HFFc6 (cell line): ENCODE measurements at regions not wholly inside any gene's neighbourhood (a gene's known extent, or its start where the extent isn't known, plus 50 kb on each side); places are given as distances from the start of the nearest gene placed in this dataset.

ENCODE experiments used
- DNase-seq: peaks from one replicate; pipeline ENCODE4 v3.0.0-alpha.2; 2018
- H3K27ac Mint-ChIP-seq: 2 replicates; pipeline ENCODE4 v1.8.0; 2020; ENCODE audit warnings: mild to moderate bottlenecking, mixed read lengths
- H3K27me3 Mint-ChIP-seq: 2 replicates; pipeline ENCODE4 v1.8.0; 2021; ENCODE audit warnings: mild to moderate bottlenecking, moderate library complexity, mixed read lengths; ENCODE audit not compliant: insufficient read depth
- H3K36me3 Mint-ChIP-seq: 2 replicates; pipeline ENCODE4 v1.8.0; 2021; ENCODE audit warnings: low read depth, mixed read lengths
- H3K4me1 Mint-ChIP-seq: 2 replicates; pipeline ENCODE4 v1.8.0; 2020; ENCODE audit warnings: low read depth, mixed read lengths
- H3K4me3 Mint-ChIP-seq: 2 replicates; pipeline ENCODE4 v1.8.0; 2020; ENCODE audit warnings: mild to moderate bottlenecking, moderate library complexity, mixed read lengths
- H3K9me3 Mint-ChIP-seq: 2 replicates; pipeline ENCODE4 v1.8.0; 2020; ENCODE audit warnings: mild to moderate bottlenecking, mixed read lengths
- CTCF ChIP-seq: fragments of 200-600 bp; sonication (generic); IDR thresholded peaks from 2 replicates; pipeline ENCODE4 v1.5.0; 2021; ENCODE audit warnings: antibody characterized with exemption, mild to moderate bottlenecking

GRCh38 chr22:44599084-44599483 is 101.1 kb upstream of the RTL6 start:
- no peak for DNase-seq

GRCh38 chr22:44597616-44598015 is 99.6 kb upstream of the RTL6 start:
- Mint-ChIP-seq H3K36me3 (no peaks in the 10 kb centered on the region), H3K27ac (no peak overlapping the region), H3K9me3 (no peaks in the 10 kb centered on the region), H3K27me3 (peaks cover 32% of the 10 kb centered on the region), H3K4me3 (no peak overlapping the region), H3K4me1 (peaks cover 5% of the 10 kb centered on the region; the same call in 1 of the 2 replicates)
- DNase-seq: peak; percentile 2
- no peak for TF ChIP-seq CTCF

More at GRCh38 chr22:44599084-44599483, 101.1 kb upstream of the RTL6 start:
- no peak for TF ChIP-seq CTCF
- H3K36me3 Mint-ChIP-seq: no peaks in the 10 kb centered on the region
- no peak overlapping the region for H3K27ac Mint-ChIP-seq
- H3K9me3 Mint-ChIP-seq: no peaks in the 10 kb centered on the region
- H3K4me1 Mint-ChIP-seq: peaks cover 5% of the 10 kb centered on the region; the same call in 1 of the 2 replicates
- H3K4me3 Mint-ChIP-seq: no peak overlapping the region
- H3K27me3 Mint-ChIP-seq: peaks cover 28% of the 10 kb centered on the region

- H3K27me3 Mint-ChIP-seq: peaks cover 41% of the 10 kb centered on the region
- H3K4me1 Mint-ChIP-seq: peaks cover 5% of the 10 kb centered on the region; the same call in 1 of the 2 replicates
- TF ChIP-seq CTCF: no peak
- no peak for DNase-seq
- H3K27ac Mint-ChIP-seq: no peak overlapping the region
- no peaks in the 10 kb centered on the region for H3K36me3 Mint-ChIP-seq
- no peaks in the 10 kb centered on the region for H3K9me3 Mint-ChIP-seq
- no peak overlapping the region for H3K4me3 Mint-ChIP-seq
These were observed 98.5 kb upstream of the RTL6 start for GRCh38 chr22:44596396-44597125.

GRCh38 chr22:44595841-44596341 is 97.9 kb upstream of the RTL6 start:
- H3K27me3 Mint-ChIP-seq: peaks cover 41% of the 10 kb centered on the region
- peaks cover 5% of the 10 kb centered on the region; the same call in 1 of the 2 replicates for H3K4me1 Mint-ChIP-seq
- H3K36me3 Mint-ChIP-seq: no peaks in the 10 kb centered on the region
- H3K27ac Mint-ChIP-seq: no peak overlapping the region
- TF ChIP-seq CTCF: no peak
- no peak overlapping the region for H3K4me3 Mint-ChIP-seq
- no peaks in the 10 kb centered on the region for H3K9me3 Mint-ChIP-seq
- no peak for DNase-seq

GRCh38 chr22:44594951-44595350 is 96.9 kb upstream of the RTL6 start:
- Mint-ChIP-seq H3K27me3 (peaks cover 43% of the 10 kb centered on the region), H3K4me3 (no peak overlapping the region), H3K4me1 (peaks cover 5% of the 10 kb centered on the region; the same call in 1 of the 2 replicates), H3K36me3 (no peaks in the 10 kb centered on the region), H3K27ac (no peak overlapping the region), H3K9me3 (no peaks in the 10 kb centered on the region)
- no peak for DNase-seq
- TF ChIP-seq CTCF: no peak
